ENCODE measurements at regions not wholly inside any gene's neighbourhood (a gene's known extent, or its start where the extent isn't known, plus 50 kb on each side); places are given as distances from the start of the nearest gene placed in this dataset.

DNA sequence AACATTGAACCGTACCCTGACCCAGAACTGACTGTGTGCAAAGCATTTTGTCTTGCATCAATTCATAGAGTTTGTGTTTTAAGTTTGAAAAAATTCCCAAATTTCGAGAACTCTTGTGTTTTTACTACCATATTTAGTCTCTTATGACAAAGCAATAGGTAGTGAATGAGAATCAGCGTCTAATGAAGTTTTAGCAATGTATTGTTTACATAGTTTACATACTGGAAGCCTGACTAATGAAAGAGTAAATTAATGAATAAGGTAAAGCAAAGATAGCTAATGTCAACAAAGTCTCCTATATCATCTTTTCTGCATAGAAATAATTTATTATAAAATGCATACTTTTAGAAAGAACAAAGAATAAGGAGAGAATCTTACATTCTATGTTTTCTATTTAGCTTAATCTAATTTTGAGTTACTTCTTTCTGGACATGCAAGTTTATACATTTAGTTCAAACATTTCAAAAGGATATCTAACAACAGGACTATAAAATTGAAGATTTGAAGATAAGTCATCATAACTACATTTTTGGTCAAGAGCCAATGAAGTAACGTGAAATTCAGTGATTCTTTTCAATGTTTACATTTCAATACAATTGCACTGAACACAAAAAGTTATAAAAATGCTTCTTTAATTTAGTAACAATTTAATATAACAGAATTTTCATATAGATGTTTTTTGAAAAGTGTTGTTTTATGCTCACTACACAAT, 1943.7 kb downstream of the NCAM2 start:
- TF ChIP-seq, protein P1, sequence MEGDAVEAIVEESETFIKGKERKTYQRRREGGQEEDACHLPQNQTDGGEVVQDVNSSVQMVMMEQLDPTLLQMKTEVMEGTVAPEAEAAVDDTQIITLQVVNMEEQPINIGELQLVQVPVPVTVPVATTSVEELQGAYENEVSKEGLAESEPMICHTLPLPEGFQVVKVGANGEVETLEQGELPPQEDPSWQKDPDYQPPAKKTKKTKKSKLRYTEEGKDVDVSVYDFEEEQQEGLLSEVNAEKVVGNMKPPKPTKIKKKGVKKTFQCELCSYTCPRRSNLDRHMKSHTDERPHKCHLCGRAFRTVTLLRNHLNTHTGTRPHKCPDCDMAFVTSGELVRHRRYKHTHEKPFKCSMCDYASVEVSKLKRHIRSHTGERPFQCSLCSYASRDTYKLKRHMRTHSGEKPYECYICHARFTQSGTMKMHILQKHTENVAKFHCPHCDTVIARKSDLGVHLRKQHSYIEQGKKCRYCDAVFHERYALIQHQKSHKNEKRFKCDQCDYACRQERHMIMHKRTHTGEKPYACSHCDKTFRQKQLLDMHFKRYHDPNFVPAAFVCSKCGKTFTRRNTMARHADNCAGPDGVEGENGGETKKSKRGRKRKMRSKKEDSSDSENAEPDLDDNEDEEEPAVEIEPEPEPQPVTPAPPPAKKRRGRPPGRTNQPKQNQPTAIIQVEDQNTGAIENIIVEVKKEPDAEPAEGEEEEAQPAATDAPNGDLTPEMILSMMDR (IDR thresholded peaks at IDR 0.05) = no peak
- TF ChIP-seq POLR2A (IDR thresholded peaks at IDR 0.05) = no peak

All from right lobe of liver (tissue), 4 donors.